NCI-H82 treated with DMSO at 0.1 percent for 48 hours (cell line): ENCODE measurements at regions not wholly inside any gene's neighbourhood (a gene's known extent, or its start where the extent isn't known, plus 50 kb on each side); places are given as distances from the start of the nearest gene placed in this dataset.
"Not testable (repeated sequence)": the region's sequence is repeated elsewhere in the genome, so short reads cannot be mapped to it uniquely, and the experiment has no call there.

ENCODE experiments used
- DNase-seq: peaks from one replicate; lab custom pipeline; 2025; ENCODE audit not compliant: unreplicated experiment; lab: John Stamatoyannopoulos, UW

- no peak for DNase-seq
Measured at GRCh38 chr1:164366014-164366413, 193.0 kb upstream of the PBX1 start.

- DNase-seq: no peak
Measured at GRCh38 chr1:164369698-164370365, 189.2 kb upstream of the PBX1 start.

- DNase-seq: no peak
Measured at GRCh38 chr1:164380893-164381292, 178.1 kb upstream of the PBX1 start.

- no peak for DNase-seq
Measured at GRCh38 chr1:164382384-164382783, 176.6 kb upstream of the PBX1 start.

- DNase-seq: no peak
Measured at GRCh38 chr1:164384262-164384661, 174.7 kb upstream of the PBX1 start.

GRCh38 chr1:164417016-164417704, 141.8 kb upstream of the PBX1 start:
- no peak for DNase-seq

GRCh38 chr1:164423136-164423535, 135.8 kb upstream of the PBX1 start:
- DNase-seq: no peak

- no peak for DNase-seq
Measured at GRCh38 chr1:164433141-164433817, 125.7 kb upstream of the PBX1 start.

GRCh38 chr1:164433818-164434170, 125.2 kb upstream of the PBX1 start:
- DNase-seq: no peak

GRCh38 chr1:164440232-164440631, 118.8 kb upstream of the PBX1 start:
- no peak for DNase-seq

GRCh38 chr1:164443166-164443565, 115.8 kb upstream of the PBX1 start:
- DNase-seq: no peak

GRCh38 chr1:164443836-164444235, 115.1 kb upstream of the PBX1 start:
- no peak for DNase-seq

GRCh38 chr1:164446020-164446419, 113.0 kb upstream of the PBX1 start:
- no peak for DNase-seq

- DNase-seq: no peak
Measured at GRCh38 chr1:164452549-164452948, 106.4 kb upstream of the PBX1 start.

GRCh38 chr1:164456272-164456671, 102.7 kb upstream of the PBX1 start:
- DNase-seq: no peak

GRCh38 chr1:164459176-164459575, 99.8 kb upstream of the PBX1 start:
- not testable (repeated sequence) for DNase-seq

- no peak for DNase-seq
Measured at GRCh38 chr1:164466001-164466421, 93.0 kb upstream of the PBX1 start.

GRCh38 chr1:164466429-164466828, 92.6 kb upstream of the PBX1 start:
- no peak for DNase-seq

GRCh38 chr1:164470996-164471395, 88.0 kb upstream of the PBX1 start:
- no peak for DNase-seq

GRCh38 chr1:164472841-164473240, 86.1 kb upstream of the PBX1 start:
- no peak for DNase-seq

- no peak for DNase-seq
Measured at GRCh38 chr1:164473544-164473943, 85.4 kb upstream of the PBX1 start.

GRCh38 chr1:164475834-164476233, 83.2 kb upstream of the PBX1 start:
- no peak for DNase-seq
